BLaER1 (cell line): ENCODE measurements at regions not wholly inside any gene's neighbourhood (a gene's known extent, or its start where the extent isn't known, plus 50 kb on each side); places are given as distances from the start of the nearest gene placed in this dataset.

Experiments
- H3K27ac ChIP-seq: shearing (Covaris generic); formaldehyde crosslinking; 2 replicates; pipeline ENCODE4 v1.8.1; 2022
- H3K27me3 ChIP-seq: shearing (Covaris generic); formaldehyde crosslinking; 2 replicates; pipeline ENCODE4 v1.8.1; 2022
- H3K36me3 ChIP-seq: shearing (Covaris generic); formaldehyde crosslinking; 2 replicates; pipeline ENCODE4 v1.8.1; 2022
- H3K4me1 ChIP-seq: shearing (Covaris generic); formaldehyde crosslinking; 2 replicates; pipeline ENCODE4 v1.8.1; 2022
- H3K4me2 ChIP-seq: shearing (Covaris generic); formaldehyde crosslinking; 2 replicates; pipeline ENCODE4 v1.8.1; 2022
- H3K4me3 ChIP-seq: shearing (Covaris generic); formaldehyde crosslinking; 2 replicates; pipeline ENCODE4 v1.8.1; 2022
- H3K9ac ChIP-seq: shearing (Covaris generic); formaldehyde crosslinking; 2 replicates; pipeline ENCODE4 v1.8.1; 2022
- H3K9me3 ChIP-seq: shearing (Covaris generic); formaldehyde crosslinking; 2 replicates; pipeline ENCODE4 v1.8.1; 2022
- H4K20me1 ChIP-seq: shearing (Covaris generic); formaldehyde crosslinking; 2 replicates; pipeline ENCODE4 v1.8.1; 2022
- Cebpa-rat ChIP-seq: shearing (Covaris generic); IDR thresholded peaks from 2 replicates; pipeline ENCODE4 v1.8.1; 2022

DNA sequence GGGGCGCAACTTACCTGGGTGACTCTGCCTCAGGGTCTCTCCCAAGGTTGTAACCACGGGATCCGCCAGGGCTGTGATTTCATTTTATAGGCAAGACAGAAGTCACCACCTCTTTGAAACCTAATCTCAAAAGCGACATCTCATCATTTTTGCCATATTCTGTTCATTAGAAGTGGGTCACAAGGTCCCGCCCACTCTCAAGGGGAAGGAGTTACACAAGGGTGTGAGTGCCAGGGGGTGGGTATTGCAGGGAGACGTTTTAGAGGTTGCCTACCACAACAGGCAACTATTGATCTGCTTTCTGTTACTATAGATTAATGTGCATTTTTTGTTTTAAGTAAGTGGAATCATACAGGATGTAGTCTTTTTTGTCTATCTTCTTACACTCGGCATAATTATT lies 56.6 kb upstream of the ADPGK start:
- no peak overlapping the region for H3K9ac ChIP-seq
- H3K4me3 ChIP-seq = no peak overlapping the region
- no peak for TF ChIP-seq Cebpa-rat
- H3K27me3 ChIP-seq = no peaks in the 10 kb centered on the region
- no peak overlapping the region for H3K4me2 ChIP-seq
- H4K20me1 ChIP-seq = no peaks in the 10 kb centered on the region
- H3K4me1 ChIP-seq = peaks cover 4% of the 10 kb centered on the region; the same call in 1 of the 2 replicates
- H3K36me3 ChIP-seq = no peaks in the 10 kb centered on the region
- H3K27ac ChIP-seq = no peak overlapping the region
- H3K9me3 ChIP-seq = no peaks in the 10 kb centered on the region

DNA sequence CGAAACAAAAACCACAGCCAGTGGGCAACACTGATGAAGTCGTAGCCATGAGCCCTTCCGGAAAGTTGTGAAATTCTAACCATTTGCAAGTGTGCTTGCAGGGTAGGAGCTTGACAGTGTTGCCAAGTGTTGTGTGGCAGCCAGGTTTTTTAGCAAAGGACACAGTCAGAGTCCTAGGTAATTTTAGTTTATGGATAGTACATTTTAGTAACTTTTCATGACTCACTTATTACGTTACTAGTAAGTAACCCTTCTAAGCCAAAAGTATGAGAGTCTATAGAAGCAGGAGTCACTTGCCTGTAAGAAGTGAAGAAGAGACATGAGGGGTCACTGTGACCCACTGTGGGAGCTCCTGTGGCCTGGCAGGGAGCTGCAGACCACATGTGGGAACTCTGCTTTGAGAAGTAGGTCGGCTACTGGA lies 54.8 kb upstream of the ADPGK start:
- no peaks in the 10 kb centered on the region for H3K27me3 ChIP-seq
- H3K9me3 ChIP-seq = no peaks in the 10 kb centered on the region
- no peaks in the 10 kb centered on the region for H4K20me1 ChIP-seq
- no peak overlapping the region for H3K9ac ChIP-seq
- H3K4me3 ChIP-seq = no peak overlapping the region
- no peak for TF ChIP-seq Cebpa-rat
- no peaks in the 10 kb centered on the region for H3K36me3 ChIP-seq
- H3K27ac ChIP-seq = no peak overlapping the region
- H3K4me1 ChIP-seq = peaks cover 8% of the 10 kb centered on the region; the same call in 1 of the 2 replicates
- no peak overlapping the region for H3K4me2 ChIP-seq

DNA sequence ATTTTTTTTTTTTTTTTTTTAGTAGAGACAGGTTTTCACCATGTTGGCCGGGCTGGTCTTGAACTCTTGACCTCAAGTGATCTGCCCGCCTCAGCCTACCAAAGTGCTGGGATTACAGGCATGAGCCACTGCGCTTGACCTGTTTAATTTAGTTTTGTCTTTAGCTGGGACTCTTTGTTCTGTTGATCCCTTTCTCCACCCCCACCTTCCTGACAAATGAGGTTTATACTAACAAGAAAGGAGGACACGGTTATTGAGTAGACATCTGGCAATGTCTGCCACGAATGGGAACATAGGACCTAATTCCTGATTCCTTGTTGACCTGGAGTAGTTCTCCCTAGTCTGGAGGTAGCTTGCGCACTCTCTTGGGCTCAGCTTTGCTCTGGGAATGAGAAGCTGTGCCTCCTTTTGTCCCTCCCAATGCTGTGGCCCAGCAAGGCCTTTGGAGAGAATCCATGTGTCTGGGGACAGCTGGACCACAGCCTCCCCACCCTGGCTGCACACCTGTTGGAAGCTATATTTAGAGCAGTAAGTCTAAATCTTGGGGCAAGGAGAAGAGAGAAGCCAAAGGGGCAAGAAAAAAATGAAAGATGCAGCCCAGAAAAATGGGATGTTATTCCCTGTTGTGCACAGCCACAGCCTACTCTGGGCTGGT lies 53.2 kb upstream of the ADPGK start:
- Histone ChIP-seq H3K9me3 (no peaks in the 10 kb centered on the region), H3K4me1 (peaks cover 14% of the 10 kb centered on the region; the same call in 1 of the 2 replicates), H3K36me3 (no peaks in the 10 kb centered on the region), H3K4me2 (no peak overlapping the region), H3K27ac (no peak overlapping the region), H3K27me3 (no peaks in the 10 kb centered on the region), H4K20me1 (no peaks in the 10 kb centered on the region), H3K4me3 (no peak overlapping the region), H3K9ac (no peak overlapping the region)
- TF ChIP-seq Cebpa-rat = no peak

DNA sequence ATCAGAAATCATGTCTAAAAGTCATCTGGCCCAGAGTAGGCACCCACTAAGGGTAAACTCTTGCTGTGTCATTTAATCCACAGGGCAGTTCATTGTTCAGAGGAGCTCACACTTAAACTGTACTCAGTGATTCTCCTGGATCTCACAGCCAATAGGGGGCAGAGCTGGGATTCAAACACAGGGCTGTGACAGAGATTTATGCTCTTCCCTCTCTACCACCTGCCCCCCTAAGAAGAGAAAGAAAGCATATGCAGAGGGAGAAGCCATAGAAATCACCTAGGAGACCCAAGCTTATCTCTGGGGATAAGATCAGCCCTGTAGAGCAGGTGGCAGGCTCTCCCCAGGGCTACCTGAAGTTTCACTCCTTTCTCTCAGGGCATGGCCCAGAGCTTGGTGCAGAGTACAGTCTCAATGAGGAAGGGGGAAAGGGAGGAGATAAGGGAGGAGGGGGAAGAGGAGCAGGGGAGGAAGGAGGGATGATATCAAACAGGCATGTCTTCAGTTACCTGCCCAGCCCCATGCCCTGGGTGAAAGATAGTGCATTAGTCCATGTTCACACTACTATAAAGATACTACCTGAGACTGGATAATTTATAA lies 51.8 kb upstream of the ADPGK start:
- no peaks in the 10 kb centered on the region for H3K27me3 ChIP-seq
- TF ChIP-seq Cebpa-rat = no peak
- H3K4me3 ChIP-seq = no peak overlapping the region
- H3K9me3 ChIP-seq = no peaks in the 10 kb centered on the region
- H3K36me3 ChIP-seq = no peaks in the 10 kb centered on the region
- no peak overlapping the region for H3K9ac ChIP-seq
- H3K4me1 ChIP-seq = peaks cover 10% of the 10 kb centered on the region; the same call in 1 of the 2 replicates
- no peak overlapping the region for H3K27ac ChIP-seq
- H3K4me2 ChIP-seq = no peak overlapping the region
- H4K20me1 ChIP-seq = no peaks in the 10 kb centered on the region

DNA sequence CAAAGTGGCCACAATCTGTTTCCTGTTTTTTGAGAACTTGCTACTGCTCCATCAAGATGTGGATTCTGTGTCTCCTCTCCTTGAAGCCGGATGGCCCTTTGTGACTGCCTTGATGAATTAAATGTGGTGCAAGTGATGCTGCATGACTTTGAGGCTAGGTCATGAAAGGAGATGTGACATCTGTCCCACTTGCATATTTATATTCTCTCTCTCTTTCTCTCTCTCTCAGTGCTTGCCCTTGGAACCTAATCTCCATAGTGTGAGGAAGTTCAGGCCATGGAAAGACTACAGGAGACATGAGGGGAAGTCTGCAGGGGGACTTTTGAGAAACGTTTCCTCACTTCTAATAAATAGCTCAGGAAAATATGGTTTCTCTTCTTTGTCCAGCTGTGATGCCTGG lies 50.0 kb upstream of the ADPGK start:
- TF ChIP-seq Cebpa-rat = no peak
- Histone ChIP-seq H3K36me3 (no peaks in the 10 kb centered on the region), H3K27ac (no peak overlapping the region), H3K27me3 (no peaks in the 10 kb centered on the region), H3K4me2 (peak overlapping the region; percentile 22; the same call in 1 of the 2 replicates), H3K9me3 (no peaks in the 10 kb centered on the region), H3K9ac (no peak overlapping the region), H4K20me1 (no peaks in the 10 kb centered on the region), H3K4me1 (peaks cover 10% of the 10 kb centered on the region; the same call in 1 of the 2 replicates), H3K4me3 (no peak overlapping the region)
